HEK293 (cell line): ENCODE measurements at regions not wholly inside any gene's neighbourhood (a gene's known extent, or its start where the extent isn't known, plus 50 kb on each side); places are given as distances from the start of the nearest gene placed in this dataset.

Experiments used
- CTCF ChIA-PET: fragments of 350-600 bp; formaldehyde crosslinking; extraction: SDS; loops from one replicate; lab custom pipeline; 2021; ENCODE audit warnings: antibody characterized with exemption; lab: Yijun Ruan, JAX
- POLR2A ChIA-PET: fragments of 300-600 bp; formaldehyde crosslinking; extraction: SDS; loops from one replicate; lab custom pipeline; 2020; ENCODE audit warnings: antibody characterized with exemption, inconsistent platforms; lab: Yijun Ruan, JAX
- H3K27ac ChIP-seq: fragments of 200-500 bp; sonication (Bioruptor generic); 2 replicates; pipeline ENCODE4 v1.5.1; 2014; ENCODE audit warnings: low read depth, low read length, control low read depth, inconsistent platforms; ENCODE audit errors: extremely low read depth
- H3K36me3 ChIP-seq, 2 experiments: fragments of 200-500 bp in 1 of 2; sonication (Bioruptor generic) in 1 of 2; 1 replicate in 1 of 2; 2 replicates in 1 of 2; pipeline ENCODE4 v1.5.1; 2014 to 2017; ENCODE audit warnings: inconsistent platforms in 2 of 2, low read length in 2 of 2; ENCODE audit not compliant: control insufficient read depth in 2 of 2, insufficient read depth in 1 of 2
- H3K4me1 ChIP-seq: fragments of 200-500 bp; sonication (Bioruptor generic); 2 replicates; pipeline ENCODE4 v1.5.1; 2014; ENCODE audit warnings: mild to moderate bottlenecking, low read length, inconsistent platforms; ENCODE audit not compliant: control insufficient read depth, insufficient read depth
- H3K4me3 ChIP-seq: 2 replicates; pipeline ENCODE4 v1.5.1; 2011; ENCODE audit warnings: low read depth, mild to moderate bottlenecking, control low read depth, low read length, moderate library complexity
- H3K9me3 ChIP-seq: fragments of 200-500 bp; sonication (Bioruptor generic); 2 replicates; pipeline ENCODE4 v1.5.1; 2014; ENCODE audit warnings: low read depth, low read length, inconsistent platforms; ENCODE audit not compliant: control insufficient read depth, insufficient read depth
- GLI2 ChIP-seq: fragments of 450-650 bp; formaldehyde crosslinking; IDR thresholded peaks from 2 replicates; pipeline ENCODE4; 2017; ENCODE audit warnings: missing biosample characterization, missing genetic modification characterization, low read depth, borderline replicate concordance
- GLIS2 ChIP-seq: fragments of 450-650 bp; formaldehyde crosslinking; IDR thresholded peaks from 2 replicates; pipeline ENCODE4 v1.5.1; 2016; ENCODE audit warnings: missing biosample characterization, missing genetic modification characterization
- HOXD13 ChIP-seq: sonication (generic); formaldehyde crosslinking; IDR thresholded peaks from 2 replicates; pipeline ENCODE4 v1.8.0; 2022; ENCODE audit warnings: missing genetic modification reagents, borderline replicate concordance
- RBAK ChIP-seq: fragments of 450-650 bp; formaldehyde crosslinking; IDR thresholded peaks from 2 replicates; pipeline ENCODE4 v1.5.1; 2016; ENCODE audit warnings: missing biosample characterization, missing genetic modification characterization
- SP7 ChIP-seq: fragments of 450-650 bp; formaldehyde crosslinking; IDR thresholded peaks from 2 replicates; pipeline ENCODE4 v1.5.1; 2016; ENCODE audit warnings: missing biosample characterization, missing genetic modification characterization
- ZBTB10 ChIP-seq: fragments of 450-650 bp; formaldehyde crosslinking; IDR thresholded peaks from 2 replicates; pipeline ENCODE4 v1.5.1; 2016; ENCODE audit warnings: missing biosample characterization, missing genetic modification characterization
- ZBTB8A ChIP-seq: fragments of 450-650 bp; formaldehyde crosslinking; IDR thresholded peaks from 2 replicates; pipeline ENCODE4 v1.5.1; 2016; ENCODE audit warnings: missing biosample characterization, missing genetic modification characterization
- ZIC2 ChIP-seq: fragments of 450-650 bp; formaldehyde crosslinking; IDR thresholded peaks from 2 replicates; pipeline ENCODE4 v1.5.1; 2016; ENCODE audit warnings: missing biosample characterization, missing genetic modification characterization
- ZNF112 ChIP-seq: fragments of 450-650 bp; formaldehyde crosslinking; IDR thresholded peaks from 2 replicates; pipeline ENCODE4 v1.5.0; 2017; ENCODE audit warnings: missing biosample characterization, missing genetic modification characterization
- ZNF214 ChIP-seq: fragments of 450-650 bp; formaldehyde crosslinking; IDR thresholded peaks from 2 replicates; pipeline ENCODE4 v1.5.1; 2017; ENCODE audit warnings: missing biosample characterization, mild to moderate bottlenecking, missing genetic modification characterization, borderline replicate concordance
- ZNF223 ChIP-seq: fragments of 450-650 bp; formaldehyde crosslinking; IDR thresholded peaks from 2 replicates; pipeline ENCODE4 v1.5.1; 2016; ENCODE audit warnings: missing biosample characterization, missing genetic modification characterization
- ZNF23 ChIP-seq: fragments of 450-650 bp; formaldehyde crosslinking; IDR thresholded peaks from 2 replicates; pipeline ENCODE4 v1.5.1; 2016; ENCODE audit warnings: missing biosample characterization, missing genetic modification characterization, borderline replicate concordance
- ZNF248 ChIP-seq: fragments of 450-650 bp; formaldehyde crosslinking; IDR thresholded peaks from 2 replicates; pipeline ENCODE4 v1.5.1; 2017; ENCODE audit warnings: missing biosample characterization, missing genetic modification characterization
- ZNF274 ChIP-seq, 2 experiments: fragments of 200-500 bp in 1 of 2; fragments of 450-650 bp in 1 of 2; sonication (Bioruptor generic) in 1 of 2; formaldehyde crosslinking in 1 of 2; IDR thresholded peaks; 2 replicates each; pipeline versions ENCODE4 v1.5.1 to v1.6.1; 2014 to 2016; ENCODE audit warnings: borderline replicate concordance in 1 of 2, inconsistent platforms in 1 of 2, low read length in 1 of 2, missing biosample characterization in 1 of 2, missing genetic modification characterization in 1 of 2
- ZNF280D ChIP-seq: fragments of 450-650 bp; formaldehyde crosslinking; IDR thresholded peaks from 2 replicates; pipeline ENCODE4 v1.5.1; 2016; ENCODE audit warnings: missing biosample characterization, missing genetic modification characterization
- ZNF335 ChIP-seq: fragments of 450-650 bp; formaldehyde crosslinking; conservative IDR thresholded peaks from 2 replicates; pipeline ENCODE4 v1.5.1; 2016; ENCODE audit warnings: missing biosample characterization, missing genetic modification characterization
- ZNF394 ChIP-seq: fragments of 450-650 bp; formaldehyde crosslinking; IDR thresholded peaks from 2 replicates; pipeline ENCODE4 v1.5.1; 2016; ENCODE audit warnings: missing biosample characterization, missing genetic modification characterization, mild to moderate bottlenecking, moderate library complexity, borderline replicate concordance
- ZNF423 ChIP-seq: fragments of 450-650 bp; formaldehyde crosslinking; IDR thresholded peaks from 2 replicates; pipeline ENCODE4 v1.5.1; 2016; ENCODE audit warnings: missing biosample characterization, missing genetic modification characterization
- ZNF555 ChIP-seq: fragments of 450-650 bp; formaldehyde crosslinking; conservative IDR thresholded peaks from 2 replicates; pipeline ENCODE4 v1.5.1; 2017; ENCODE audit warnings: missing biosample characterization, mild to moderate bottlenecking, missing genetic modification characterization, inconsistent platforms
- ZNF626 ChIP-seq: fragments of 450-650 bp; sonication (Bioruptor Pico); formaldehyde crosslinking; IDR thresholded peaks from 2 replicates; pipeline ENCODE4 v1.5.1; 2018; ENCODE audit warnings: missing biosample characterization, missing genetic modification characterization, inconsistent platforms
- ZNF660 ChIP-seq: fragments of 450-650 bp; IDR thresholded peaks from 2 replicates; pipeline ENCODE4 v1.5.1; 2018; ENCODE audit warnings: missing biosample characterization, mild to moderate bottlenecking, missing genetic modification characterization
- ZNF692 ChIP-seq: fragments of 450-650 bp; formaldehyde crosslinking; IDR thresholded peaks from 2 replicates; pipeline ENCODE4 v1.5.1; 2016; ENCODE audit warnings: missing biosample characterization, missing genetic modification characterization
- ZNF701 ChIP-seq: fragments of 450-650 bp; formaldehyde crosslinking; IDR thresholded peaks from 2 replicates; pipeline ENCODE4 v1.5.1; 2016; ENCODE audit warnings: missing biosample characterization, missing genetic modification characterization
- ZNF792 ChIP-seq: fragments of 450-650 bp; formaldehyde crosslinking; IDR thresholded peaks from 2 replicates; pipeline ENCODE4 v1.5.1; 2016; ENCODE audit warnings: missing biosample characterization, missing genetic modification characterization
- ZNF830 ChIP-seq: fragments of 450-650 bp; IDR thresholded peaks from 2 replicates; pipeline ENCODE4 v1.5.0; 2018; ENCODE audit warnings: missing biosample characterization, missing genetic modification characterization, low read depth, mild to moderate bottlenecking, moderate library complexity
- ZSCAN16 ChIP-seq: fragments of 450-650 bp; formaldehyde crosslinking; IDR thresholded peaks from 2 replicates; pipeline ENCODE4 v1.5.1; 2016; ENCODE audit warnings: missing biosample characterization, missing genetic modification characterization
- TF ChIP-seq, protein P1 (sequence below): fragments of 450-650 bp; formaldehyde crosslinking; IDR thresholded peaks from 2 replicates; pipeline ENCODE4 v1.5.1; 2016; ENCODE audit warnings: missing biosample characterization, missing genetic modification characterization

GRCh38 chr18:1505856-1506255, 601.2 kb downstream of the ADCYAP1 start:
- Histone ChIP-seq H3K4me1 (no peaks in the 10 kb centered on the region), H3K27ac (no peak overlapping the region), H3K9me3 (no peaks in the 10 kb centered on the region), H3K36me3 (no peaks in the 10 kb centered on the region), H3K4me3 (no peak overlapping the region)
- ChIA-PET CTCF (interaction anchor here (0.5 kb wide), 1 partner anchor 78 kb away, joined by 3 read pairs; no protein-coding TSS in a partner anchor), POLR2A (no interaction called here)
- no peak for TF ChIP-seq ZNF423 (tag by site-specific recombination)
- no peak for TF ChIP-seq SP7 (tag by site-specific recombination)
- no peak for TF ChIP-seq GLIS2 (tag by site-specific recombination)
- no peak for TF ChIP-seq ZNF555 (tag by site-specific recombination)
- no peak for TF ChIP-seq ZIC2 (tag by site-specific recombination)
- no peak for TF ChIP-seq ZNF830 (tag by site-specific recombination)
- TF ChIP-seq GLI2 (tag by site-specific recombination): no peak
- TF ChIP-seq, protein P1, sequence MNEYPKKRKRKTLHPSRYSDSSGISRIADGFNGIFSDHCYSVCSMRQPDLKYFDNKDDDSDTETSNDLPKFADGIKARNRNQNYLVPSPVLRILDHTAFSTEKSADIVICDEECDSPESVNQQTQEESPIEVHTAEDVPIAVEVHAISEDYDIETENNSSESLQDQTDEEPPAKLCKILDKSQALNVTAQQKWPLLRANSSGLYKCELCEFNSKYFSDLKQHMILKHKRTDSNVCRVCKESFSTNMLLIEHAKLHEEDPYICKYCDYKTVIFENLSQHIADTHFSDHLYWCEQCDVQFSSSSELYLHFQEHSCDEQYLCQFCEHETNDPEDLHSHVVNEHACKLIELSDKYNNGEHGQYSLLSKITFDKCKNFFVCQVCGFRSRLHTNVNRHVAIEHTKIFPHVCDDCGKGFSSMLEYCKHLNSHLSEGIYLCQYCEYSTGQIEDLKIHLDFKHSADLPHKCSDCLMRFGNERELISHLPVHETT: no peak
- no peak for TF ChIP-seq ZNF660 (tag by site-specific recombination)
- TF ChIP-seq ZNF112: no peak
- TF ChIP-seq ZBTB10 (tag by site-specific recombination): no peak
- no peak for TF ChIP-seq HOXD13 (CRISPR knock-in tag)

DNA sequence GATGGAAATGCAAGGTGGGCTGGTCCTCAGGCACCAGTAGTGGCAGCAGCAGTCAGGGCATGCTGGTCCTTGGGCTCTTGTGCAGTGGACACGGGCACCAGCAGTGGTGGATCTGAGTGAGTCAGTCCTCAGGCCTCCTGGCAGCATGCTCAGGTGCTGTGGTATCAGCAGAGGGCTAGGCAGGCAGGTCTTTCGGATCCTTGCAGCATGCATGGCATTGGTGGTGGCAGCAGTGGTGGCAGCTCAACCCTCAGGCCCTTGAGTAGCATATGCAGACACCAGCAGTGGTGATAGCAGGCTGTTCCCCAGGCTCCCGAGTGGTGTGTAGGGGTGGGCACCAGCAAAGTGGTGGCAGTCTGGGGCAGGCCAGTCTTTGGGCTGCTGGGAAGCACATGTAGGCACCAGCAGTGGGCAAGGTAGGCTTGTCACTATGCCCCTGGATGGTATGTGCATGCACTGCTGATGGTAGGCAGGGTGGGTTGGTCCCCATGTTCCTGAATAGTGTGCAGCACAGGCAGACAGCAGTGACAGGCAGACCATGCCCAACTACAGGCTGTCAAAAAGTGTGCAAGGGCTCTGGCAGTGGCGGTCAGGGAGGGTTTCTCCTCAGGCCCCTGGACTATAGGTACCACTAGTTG, 606.0 kb downstream of the ADCYAP1 start:
- TF ChIP-seq ZNF274 (IDR thresholded peaks at IDR 0.05; ENCODE audit: low read length) (no peak), ZNF274 (tag by site-specific recombination; IDR thresholded peaks at IDR 0.05; ENCODE audit: borderline replicate concordance) (no peak), ZNF692 (tag by site-specific recombination) (no peak), ZNF248 (tag by site-specific recombination) (no peak), ZNF23 (tag by site-specific recombination) (no peak), ZNF335 (tag by site-specific recombination) (no peak), ZNF214 (no peak), ZNF223 (tag by site-specific recombination) (no peak), ZNF280D (tag by site-specific recombination) (no peak), RBAK (tag by site-specific recombination) (no peak), ZNF701 (no peak), ZSCAN16 (no peak), ZBTB8A (tag by site-specific recombination) (no peak), ZNF394 (tag by site-specific recombination) (no peak), ZNF626 (tag by site-specific recombination) (no peak), ZNF660 (tag by site-specific recombination) (no peak), SP7 (tag by site-specific recombination) (no peak), ZNF792 (tag by site-specific recombination) (no peak)
- ChIA-PET POLR2A (no interaction called here), CTCF (no interaction called here)
- H3K9me3 ChIP-seq: no peaks in the 10 kb centered on the region
- no peak overlapping the region for H3K27ac ChIP-seq
- H3K4me3 ChIP-seq: no peak overlapping the region
- no peaks in the 10 kb centered on the region for H3K4me1 ChIP-seq
- no peaks in the 10 kb centered on the region for H3K36me3 ChIP-seq
